GM18907 (cell line): ENCODE measurements at regions not wholly inside any gene's neighbourhood (a gene's known extent, or its start where the extent isn't known, plus 50 kb on each side); places are given as distances from the start of the nearest gene placed in this dataset.
"Not testable (repeated sequence)": the region's sequence is repeated elsewhere in the genome, so short reads cannot be mapped to it uniquely, and the experiment has no call there.

ENCODE experiments used
- ATAC-seq: cut with Tn5 transposase; IDR thresholded peaks from one replicate; pipeline ENCODE4 v1.9.1; 2021; ENCODE audit warnings: mild to moderate bottlenecking, moderate library complexity; ENCODE audit not compliant: unreplicated experiment

DNA sequence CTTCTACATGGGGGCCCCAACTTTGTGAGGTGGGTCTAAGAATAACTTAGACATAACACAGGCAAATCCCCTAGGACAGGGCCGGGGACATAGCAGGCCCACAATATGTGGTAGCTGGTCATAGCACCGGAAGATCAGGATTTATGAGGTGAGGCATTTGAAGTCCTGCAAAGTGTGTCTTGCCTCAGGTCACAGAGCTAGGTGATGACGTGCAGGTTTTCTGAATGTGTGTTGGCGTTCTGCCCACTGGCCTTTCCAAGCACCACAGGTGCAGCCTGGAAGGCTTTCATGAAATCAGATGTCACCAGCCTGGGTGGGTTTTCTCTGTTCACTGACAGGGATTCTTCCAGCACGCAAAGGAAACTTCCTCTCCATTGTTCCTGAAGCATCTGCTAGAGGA lies 119.1 kb downstream of the LRATD1 start:
- no peak for ATAC-seq

DNA sequence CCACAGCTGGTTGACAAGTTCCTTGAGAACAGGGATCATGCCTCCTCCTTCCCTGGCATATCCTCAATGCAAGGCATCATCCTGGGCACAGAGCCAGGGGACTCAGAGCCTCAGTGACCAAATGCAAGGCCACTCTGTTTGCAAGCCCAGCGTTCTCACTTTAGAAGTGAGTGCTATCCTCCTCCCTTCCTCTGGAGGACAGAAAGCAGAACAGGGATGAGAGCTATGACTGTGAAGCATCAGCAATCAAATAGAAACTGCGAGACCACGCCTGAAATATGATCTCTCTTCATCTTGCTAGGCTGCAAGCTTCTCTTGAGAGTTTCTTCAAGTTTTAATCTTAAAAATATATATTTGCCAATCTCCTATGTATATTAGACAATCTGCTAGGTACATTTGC lies 119.8 kb downstream of the LRATD1 start:
- ATAC-seq: no peak

DNA sequence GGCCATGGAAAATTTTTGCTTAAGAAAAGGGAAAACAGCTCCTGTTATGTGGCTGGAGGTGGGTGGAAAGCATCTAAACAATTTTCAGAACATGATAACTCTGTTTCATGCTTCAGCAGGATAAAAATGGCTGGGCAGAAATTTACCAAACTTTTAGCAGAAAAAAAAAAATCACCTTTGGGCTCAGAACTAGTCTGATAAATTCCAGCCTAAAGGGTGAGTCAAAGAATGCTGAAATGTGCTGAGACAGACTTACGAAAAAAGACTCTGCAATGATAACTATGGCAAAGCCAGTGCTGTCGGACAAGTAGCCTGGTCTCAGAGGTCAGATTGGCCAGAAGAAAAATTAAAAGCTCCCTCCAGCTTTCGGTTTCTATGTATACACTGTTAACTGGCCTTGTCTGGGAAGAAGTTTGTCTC lies 123.6 kb downstream of the LRATD1 start:
- ATAC-seq: no peak

DNA sequence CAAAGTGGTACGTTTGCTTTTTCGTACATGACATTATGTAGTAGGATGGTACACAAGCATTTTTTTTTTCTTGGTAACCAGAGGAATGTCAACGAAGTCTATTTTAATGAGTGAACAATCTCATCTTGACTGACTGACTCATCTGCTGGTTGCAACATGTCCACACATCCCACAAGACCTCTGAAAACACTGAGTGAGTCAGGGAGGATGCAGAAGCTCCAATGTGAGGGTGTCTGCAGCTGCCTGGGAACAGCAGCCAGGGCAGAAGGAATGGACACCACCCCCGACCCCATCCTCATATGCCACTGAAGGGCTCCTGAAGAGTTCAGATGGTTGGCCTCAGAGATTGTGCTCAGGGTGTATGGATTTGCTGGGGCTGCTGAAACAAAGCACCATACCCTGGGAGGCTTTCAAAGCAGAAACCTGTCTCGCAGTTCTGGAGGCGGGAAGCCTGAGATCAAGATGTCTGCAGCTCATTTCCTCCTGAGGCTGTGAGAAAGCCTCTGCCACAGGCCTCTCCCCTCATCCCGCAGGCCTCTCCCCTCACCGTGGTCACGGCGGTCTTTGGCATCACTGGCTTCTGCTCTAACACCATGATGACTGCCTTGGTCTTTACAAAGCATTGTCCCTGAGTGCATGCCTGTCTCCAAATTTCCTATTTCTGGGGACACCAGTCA lies 124.6 kb downstream of the LRATD1 start:
- no peak for ATAC-seq

DNA sequence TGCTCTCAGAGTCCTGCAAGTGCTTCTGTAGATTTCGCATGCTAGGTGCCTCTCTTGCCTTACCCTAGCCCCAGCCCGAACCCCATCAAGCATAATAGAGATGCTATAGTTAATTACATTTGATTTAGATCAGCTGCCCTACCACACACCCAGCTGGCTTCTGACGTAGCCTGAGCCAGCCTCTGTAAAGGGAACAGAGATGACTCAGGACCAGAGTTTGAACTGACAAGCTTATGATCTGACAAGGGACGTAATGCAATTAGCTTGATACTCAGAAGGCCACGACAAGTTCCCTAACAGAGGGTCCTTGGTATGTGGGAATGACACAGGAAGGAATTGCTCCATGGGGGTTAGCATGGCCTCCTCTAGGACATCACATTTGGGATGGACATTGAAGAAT lies 126.6 kb downstream of the LRATD1 start:
- no peak for ATAC-seq

DNA sequence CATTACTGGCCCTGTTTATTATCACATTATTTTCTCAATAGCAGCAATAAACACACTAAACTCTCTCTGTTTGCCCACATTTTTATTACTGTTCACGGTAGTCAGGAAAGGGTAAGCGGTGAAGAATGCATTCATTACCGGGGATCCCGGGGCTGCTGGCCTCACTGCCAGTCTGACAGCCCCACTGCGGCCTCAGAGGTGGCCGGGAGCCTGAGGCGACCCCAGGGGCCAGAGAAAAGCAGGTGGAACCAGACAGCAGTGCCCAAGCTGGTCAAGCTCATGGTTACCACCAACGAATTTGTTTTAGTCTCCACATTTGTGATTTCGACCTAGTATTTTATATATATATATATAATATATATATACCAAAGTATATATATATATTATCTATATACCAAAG lies 127.7 kb downstream of the LRATD1 start:
- ATAC-seq: no peak

DNA sequence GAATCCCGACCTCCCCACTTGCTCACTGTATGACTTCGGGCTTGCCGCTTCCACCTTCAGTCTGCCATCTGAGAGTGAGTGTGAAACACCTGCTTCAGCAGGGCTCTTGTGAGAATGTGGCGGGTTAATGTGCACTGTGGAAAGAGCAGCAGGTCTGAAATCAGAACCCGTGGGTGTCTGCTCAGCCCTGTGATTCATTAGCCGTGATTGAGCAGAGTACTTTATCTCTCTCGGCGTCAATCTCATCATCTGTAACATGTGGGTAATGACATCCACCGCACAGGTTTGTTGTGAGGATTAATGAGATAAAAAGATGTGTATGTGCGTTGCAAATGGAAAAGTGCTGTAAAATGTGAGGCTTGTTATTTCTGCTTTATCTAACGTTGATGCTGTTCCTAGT lies 128.6 kb downstream of the LRATD1 start:
- ATAC-seq: no peak

DNA sequence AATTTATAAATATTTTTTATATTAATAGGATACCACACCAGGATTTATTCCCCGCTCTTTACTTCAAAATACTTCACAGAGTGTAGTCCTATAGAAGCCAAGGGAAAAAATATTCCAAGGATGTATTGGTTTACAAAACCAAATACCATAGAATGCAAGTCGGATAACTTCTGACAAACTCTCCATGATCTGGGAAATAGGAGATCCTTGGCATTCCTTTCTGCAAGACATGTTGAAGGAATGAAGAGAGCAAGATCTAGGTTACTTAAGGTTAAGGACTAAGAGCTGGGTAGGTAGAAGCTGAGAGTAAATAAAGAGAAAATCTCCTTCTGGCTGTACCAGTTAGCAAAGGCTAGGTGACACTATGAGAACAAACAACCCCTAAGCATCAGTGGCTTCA lies 141.2 kb downstream of the LRATD1 start:
- no peak for ATAC-seq

DNA sequence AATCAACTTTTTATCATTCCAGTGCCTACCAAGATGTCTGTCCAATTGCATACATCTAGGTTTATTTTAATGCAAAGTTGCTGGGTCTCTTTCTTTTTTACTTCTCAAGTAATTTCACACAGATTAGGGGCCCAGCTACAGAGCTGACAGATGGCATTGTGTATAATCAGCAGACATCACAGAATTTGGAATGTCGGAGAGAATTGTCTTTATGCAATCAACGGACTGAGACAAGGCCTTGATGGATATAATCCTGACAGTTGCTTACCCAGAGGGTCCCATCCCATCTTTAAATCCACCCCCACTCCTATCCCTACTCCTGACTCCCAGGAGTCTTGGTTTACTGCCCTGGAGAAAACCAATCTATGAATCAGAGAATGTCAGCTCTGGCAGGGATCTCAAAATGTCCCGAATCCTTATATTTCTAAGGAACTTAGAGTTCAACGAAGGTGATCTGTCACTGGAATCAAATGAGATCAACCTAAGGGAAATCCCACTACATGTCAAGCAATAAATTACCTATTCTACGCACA lies 142.0 kb downstream of the LRATD1 start:
- no peak for ATAC-seq

DNA sequence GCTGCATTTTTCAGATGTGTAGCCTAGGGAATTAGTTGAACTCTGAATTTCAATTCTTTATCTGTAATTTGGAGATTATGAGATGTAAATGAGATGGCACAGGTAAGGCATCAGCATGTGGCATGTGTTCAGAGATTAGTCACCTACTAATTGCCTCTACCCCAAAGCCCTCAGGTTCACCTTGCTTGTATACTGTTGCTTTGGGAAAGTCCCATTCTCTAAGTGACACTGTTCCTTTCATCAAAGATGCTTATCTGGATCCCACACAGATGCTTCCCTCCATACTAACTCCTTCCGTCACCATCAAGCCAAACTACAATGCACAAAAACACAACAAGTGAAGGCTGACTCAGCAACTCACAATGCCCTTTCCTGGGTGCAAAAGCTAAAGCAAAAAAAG lies 143.7 kb downstream of the LRATD1 start:
- no peak for ATAC-seq

DNA sequence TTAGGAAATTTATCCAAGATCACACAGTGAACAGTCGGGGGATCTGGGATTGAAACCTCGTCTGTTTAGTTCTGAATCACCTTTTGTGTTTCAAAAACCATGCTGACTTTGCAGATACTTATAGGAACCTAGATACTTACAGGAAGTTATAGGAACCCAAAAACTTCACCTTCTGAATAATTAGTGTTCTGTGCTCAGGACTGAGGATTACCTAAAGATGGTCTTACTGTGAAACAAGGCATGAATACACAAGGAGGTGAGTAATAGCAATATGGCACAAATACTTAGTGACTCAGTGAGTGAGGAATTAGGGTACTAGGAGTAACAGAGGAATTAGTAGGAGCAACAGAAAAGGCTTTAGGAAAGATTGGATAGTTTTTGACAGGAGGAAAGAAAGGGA lies 145.5 kb downstream of the LRATD1 start:
- ATAC-seq: no peak

DNA sequence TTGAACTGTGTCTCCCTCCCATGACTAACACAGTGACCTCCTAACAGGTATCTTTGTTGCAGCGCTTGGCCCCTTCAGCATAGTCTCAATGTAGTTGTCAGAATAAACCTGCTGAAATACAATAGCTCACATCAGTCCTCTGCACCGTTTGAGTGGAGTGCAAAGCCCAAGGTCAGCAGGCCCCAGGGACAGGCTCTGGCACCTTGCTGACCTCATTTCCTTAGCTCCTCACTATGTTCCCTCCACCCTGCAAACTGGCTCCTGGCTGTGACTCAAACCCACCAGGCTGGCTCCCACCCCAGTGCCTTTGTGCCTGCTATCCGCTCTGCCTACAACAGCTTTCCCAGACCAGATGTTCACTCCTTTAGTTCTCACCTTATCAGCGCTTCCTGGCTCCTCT lies 146.7 kb downstream of the LRATD1 start:
- ATAC-seq: no peak

DNA sequence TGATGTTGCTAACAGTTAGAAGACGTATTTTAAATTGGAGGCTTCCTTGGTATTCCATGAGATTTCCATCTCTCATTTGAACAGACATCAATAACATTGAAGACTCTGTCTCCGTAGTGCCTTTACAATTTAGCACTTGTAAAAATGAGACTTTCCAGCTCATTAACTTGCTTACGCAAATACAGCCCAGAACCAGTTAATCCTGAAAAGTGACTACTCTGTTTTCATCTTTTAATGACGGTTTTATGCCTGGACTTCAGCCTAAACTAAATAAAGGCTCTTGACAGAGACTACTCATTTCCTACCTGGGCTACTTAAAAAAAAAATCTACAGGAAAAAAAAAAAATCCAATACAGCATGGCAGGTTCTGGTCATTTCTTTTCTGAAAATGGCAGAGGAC lies 148.6 kb downstream of the LRATD1 start:
- no peak for ATAC-seq

DNA sequence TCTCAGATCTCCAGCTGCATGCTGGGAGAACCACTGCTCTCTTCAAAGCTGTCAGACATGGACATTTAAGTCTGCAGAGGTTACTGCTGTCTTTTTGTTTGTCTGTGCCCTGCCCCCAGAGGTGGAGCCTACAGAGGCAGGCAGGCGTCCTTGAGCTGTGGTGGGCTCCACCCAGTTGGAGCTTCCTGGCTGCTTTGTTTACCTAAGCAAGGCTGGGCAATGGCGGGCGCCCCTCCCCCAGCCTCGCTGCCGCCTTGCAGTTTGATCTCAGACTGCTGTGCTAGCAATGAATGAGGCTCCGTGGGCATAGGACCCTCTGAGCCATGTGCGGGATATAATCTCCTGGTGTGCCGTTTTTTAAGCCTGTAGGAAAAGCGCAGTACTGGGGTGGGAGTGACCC lies 156.3 kb downstream of the LRATD1 start:
- not testable (repeated sequence) for ATAC-seq

DNA sequence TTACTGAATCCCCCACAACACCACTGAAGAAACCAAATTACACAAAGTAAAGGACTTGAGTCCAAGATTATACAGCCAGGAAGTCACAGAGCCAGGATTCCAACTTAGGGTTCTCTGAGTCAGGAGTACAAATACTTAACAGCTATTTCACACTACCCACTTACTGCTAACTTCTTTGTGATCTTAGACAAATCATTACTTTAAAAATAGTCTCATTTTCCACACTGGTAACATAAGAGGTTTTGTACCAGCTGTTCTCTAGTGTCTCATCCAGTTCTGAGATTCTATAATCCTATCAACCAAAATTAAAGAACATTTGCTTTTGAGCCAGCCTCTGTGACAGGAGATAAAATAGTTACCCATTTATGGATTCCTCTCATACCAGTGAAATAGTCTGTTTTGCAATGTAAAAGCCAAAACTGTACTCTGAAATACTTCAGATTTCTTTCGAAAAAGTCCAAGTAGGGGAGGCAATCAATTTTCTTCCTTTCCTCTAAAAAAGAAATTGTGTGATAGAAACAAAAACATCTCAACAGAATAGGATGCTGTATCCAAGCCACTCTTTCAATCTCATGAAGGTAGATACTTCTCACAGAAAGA lies 157.6 kb downstream of the LRATD1 start:
- no peak for ATAC-seq

DNA sequence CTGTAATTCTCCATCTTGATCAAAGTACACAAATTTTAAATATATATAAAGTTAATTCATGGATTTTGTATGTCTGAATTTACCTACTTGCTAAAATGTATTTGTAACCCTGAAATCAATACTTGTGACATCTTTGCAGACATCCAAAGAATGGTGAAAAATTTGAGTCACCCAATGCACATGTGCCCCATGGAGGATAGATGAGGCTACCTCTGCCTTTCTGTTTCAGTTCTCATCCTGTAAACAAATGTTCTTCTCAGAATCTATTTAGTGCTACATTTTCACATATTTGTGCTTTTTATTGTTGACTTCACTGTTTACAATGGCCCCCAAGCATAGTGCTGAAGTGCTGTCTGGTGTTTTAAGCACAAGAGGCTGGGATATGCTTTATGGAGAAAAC lies 171.5 kb downstream of the LRATD1 start:
- ATAC-seq: no peak

DNA sequence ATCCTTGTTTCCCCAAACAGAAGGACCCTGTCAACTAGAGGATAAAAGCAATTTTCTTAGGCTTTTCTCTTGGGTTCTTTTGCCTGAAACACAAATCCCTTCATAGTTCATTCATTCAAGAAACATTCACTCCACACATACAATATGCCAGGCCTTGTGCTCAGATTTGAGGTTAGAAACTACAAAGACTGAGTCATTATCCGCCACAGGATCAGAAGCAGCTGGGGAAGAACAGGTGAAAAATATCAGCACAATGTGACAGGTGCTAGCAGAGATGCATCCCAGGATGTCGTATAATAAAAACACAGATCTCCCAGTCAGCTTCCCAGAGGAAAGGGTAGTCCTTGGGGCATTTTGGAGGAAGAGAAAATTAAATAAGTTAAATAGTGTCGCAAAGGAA lies 172.4 kb downstream of the LRATD1 start:
- no peak for ATAC-seq

DNA sequence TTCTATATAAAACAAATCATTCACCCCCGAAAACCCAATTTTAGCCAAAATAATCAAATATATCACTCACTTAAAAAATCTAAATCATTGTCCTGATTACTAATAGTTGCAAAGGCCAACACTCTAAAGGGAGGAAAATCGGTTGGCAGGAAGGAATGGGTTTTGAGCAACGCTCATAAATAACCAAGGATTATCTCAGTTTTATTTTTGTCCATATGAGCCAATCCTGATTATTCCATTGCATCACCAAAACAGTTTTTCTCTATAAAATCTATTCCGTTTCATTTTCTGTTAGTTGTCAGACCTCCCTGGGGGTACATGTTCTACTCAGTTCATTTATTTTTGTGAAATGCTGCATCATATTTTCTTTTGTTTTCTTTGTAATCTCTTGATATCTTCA lies 174.1 kb downstream of the LRATD1 start:
- no peak for ATAC-seq

DNA sequence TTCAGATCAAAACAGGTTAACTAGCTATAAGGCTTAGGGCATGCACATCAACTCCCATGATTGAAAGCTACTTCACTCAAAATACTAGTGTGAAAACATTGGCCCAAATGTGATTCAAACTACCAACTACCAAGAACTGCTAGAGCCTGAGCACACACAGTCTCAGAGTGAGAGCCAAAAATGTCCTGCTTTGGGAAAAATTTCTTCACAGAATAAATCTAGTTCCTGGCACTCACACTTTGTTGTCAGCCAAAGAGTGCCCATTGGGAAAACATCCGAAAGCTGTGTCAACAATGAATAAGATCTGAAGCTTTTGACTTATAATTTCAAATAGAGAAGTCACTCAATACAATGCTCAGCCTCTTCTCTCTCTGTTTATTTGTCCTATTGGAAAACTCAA lies 182.7 kb downstream of the LRATD1 start:
- no peak for ATAC-seq

DNA sequence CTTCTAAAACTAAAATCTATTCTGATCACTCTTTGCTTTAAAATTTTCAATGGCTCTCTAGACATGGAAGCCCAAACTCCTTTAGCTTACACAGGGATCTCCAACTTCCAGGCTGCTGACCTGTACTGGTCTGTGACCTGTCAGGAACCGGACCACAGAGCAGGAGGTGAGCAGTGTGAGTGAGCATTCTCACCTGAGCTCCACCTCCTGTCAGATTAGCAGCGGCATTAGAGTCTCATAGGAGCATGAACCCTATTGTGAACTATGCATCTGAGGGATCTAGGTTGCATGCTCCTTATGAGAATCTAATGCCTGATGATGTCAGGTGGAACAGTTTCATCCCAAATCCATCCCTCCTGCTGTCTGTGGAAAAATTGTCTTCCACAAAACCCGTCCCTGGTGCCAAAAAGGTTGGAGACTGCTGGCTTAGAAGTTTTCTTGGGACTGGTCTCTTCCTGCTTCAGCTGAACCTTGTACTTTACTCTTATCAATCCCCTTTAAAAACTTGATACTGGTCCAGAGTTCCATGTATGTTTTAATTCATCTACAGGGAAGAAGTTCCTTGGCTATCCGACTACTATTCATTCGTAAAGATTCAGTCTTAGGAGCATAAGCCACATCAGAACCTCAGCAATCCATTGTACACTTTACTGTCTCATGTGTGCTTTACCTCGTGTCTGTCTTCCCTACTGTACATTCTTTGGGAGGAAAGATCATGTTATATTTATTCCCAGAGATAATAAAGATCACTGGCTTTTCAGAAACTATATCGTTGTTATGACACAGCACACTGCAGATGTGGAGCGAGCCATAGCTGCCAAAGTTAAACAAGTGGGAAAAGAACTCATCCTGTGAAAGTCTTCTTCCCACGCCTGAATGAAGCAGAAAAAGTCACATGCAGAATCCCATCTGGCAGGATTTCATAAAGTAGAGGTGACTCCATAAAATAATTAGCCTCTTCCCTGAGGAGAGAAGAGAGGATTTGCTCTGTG lies 183.8 kb downstream of the LRATD1 start:
- ATAC-seq: no peak

DNA sequence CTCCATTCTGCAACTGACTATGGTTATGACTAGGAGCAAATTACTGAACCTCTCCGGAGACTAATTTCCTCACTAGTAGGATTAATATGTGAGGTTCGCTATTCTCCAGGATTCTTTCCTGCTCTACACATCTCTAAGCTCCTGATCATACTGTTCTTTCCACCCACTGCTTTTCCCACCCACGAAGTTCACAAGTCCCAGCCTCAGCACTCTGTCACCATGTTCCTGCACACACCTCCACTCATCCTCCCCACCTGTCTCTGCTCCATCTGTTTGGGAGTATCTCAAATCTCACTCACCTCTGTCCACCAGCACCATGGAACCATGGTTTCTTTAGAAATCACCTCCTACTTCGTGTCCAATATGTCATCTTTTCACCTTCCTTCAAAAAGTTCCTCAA lies 185.3 kb downstream of the LRATD1 start:
- ATAC-seq: no peak

DNA sequence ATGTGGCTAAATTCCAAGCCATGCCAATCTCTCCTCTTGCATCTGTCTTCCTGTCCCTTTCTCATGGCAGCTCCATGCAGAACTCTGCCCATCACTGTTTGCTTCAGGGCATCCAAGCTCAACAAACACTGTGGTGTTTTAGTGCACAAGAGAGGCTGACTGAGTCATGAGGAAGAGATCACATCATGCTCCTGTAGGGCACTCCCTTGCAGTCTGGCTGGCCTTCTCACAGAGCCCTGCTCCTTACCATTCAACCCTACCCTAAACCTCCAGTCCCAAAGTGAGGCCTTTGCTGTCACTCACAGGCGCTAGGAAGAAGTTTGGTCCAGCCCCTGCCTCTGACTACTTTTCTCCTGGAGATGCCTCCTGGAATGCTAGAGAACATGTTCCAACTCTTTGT lies 194.0 kb downstream of the LRATD1 start:
- no peak for ATAC-seq
